GM23248 (cell line): ENCODE measurements at regions not wholly inside any gene's neighbourhood (a gene's known extent, or its start where the extent isn't known, plus 50 kb on each side); places are given as distances from the start of the nearest gene placed in this dataset.

ENCODE experiments used
- DNase-seq: peaks from one replicate; pipeline ENCODE4 v3.0.0-alpha.2; 2015
- H2AFZ ChIP-seq: fragments of 200-600 bp; sonication (generic); 2 replicates; pipeline ENCODE4 v1.6.1; 2016; ENCODE audit warnings: antibody characterized with exemption
- H3F3A ChIP-seq: fragments of 200-600 bp; sonication (generic); 2 replicates; pipeline ENCODE4 v1.6.1; 2016; ENCODE audit warnings: mild to moderate bottlenecking, antibody characterized with exemption, mixed run types; ENCODE audit not compliant: insufficient read depth
- H3K27ac ChIP-seq: fragments of 200-600 bp; sonication (generic); 2 replicates; pipeline ENCODE4 v1.5.1; 2016; ENCODE audit warnings: mild to moderate bottlenecking
- H3K27me3 ChIP-seq: fragments of 200-600 bp; sonication (generic); replicated peaks from 2 replicates; pipeline ENCODE4 v1.6.1; 2016; ENCODE audit warnings: mild to moderate bottlenecking; ENCODE audit not compliant: insufficient read depth
- H3K36me3 ChIP-seq: fragments of 200-600 bp; sonication (generic); 2 replicates; pipeline ENCODE4 v1.6.1; 2016; ENCODE audit warnings: low read depth, mild to moderate bottlenecking
- H3K4me1 ChIP-seq: fragments of 200-600 bp; sonication (generic); 2 replicates; pipeline ENCODE4 v1.6.1; 2016; ENCODE audit warnings: mild to moderate bottlenecking; ENCODE audit not compliant: insufficient read depth
- H3K4me2 ChIP-seq: fragments of 200-600 bp; sonication (generic); one replicate; pipeline ENCODE4 v1.6.1; 2016; ENCODE audit warnings: mild to moderate bottlenecking; ENCODE audit not compliant: unreplicated experiment
- H3K4me3 ChIP-seq: fragments of 200-600 bp; sonication (generic); 2 replicates; pipeline ENCODE4 v1.5.1; 2016; ENCODE audit warnings: mild to moderate bottlenecking
- H3K79me2 ChIP-seq: fragments of 200-600 bp; sonication (generic); 2 replicates; pipeline ENCODE4 v1.6.1; 2016; ENCODE audit warnings: mild to moderate bottlenecking; ENCODE audit not compliant: insufficient read depth
- H3K9ac ChIP-seq: fragments of 200-600 bp; sonication (generic); 2 replicates; pipeline ENCODE4 v1.6.1; 2016; ENCODE audit warnings: mild to moderate bottlenecking
- H3K9me2 ChIP-seq: fragments of 200-600 bp; sonication (generic); 2 replicates; pipeline ENCODE4 v1.6.1; 2016; ENCODE audit warnings: mixed run types, mild to moderate bottlenecking, moderate library complexity; ENCODE audit not compliant: insufficient read depth
- H3K9me3 ChIP-seq: fragments of 200-600 bp; sonication (generic); one replicate; pipeline ENCODE4 v1.6.1; 2017; ENCODE audit warnings: low read depth
- H4K20me1 ChIP-seq: fragments of 200-600 bp; sonication (generic); 2 replicates; pipeline ENCODE4 v1.6.0; 2016; ENCODE audit not compliant: insufficient read depth
- EZH2 ChIP-seq: fragments of 200-600 bp; sonication (generic); IDR thresholded peaks from 2 replicates; pipeline ENCODE4 v1.6.1; 2018; ENCODE audit warnings: antibody characterized with exemption, mild to moderate bottlenecking; ENCODE audit not compliant: insufficient read depth, poor library complexity, severe bottlenecking
- EZH2phosphoT487 ChIP-seq: fragments of 200-600 bp; sonication (generic); IDR thresholded peaks from 2 replicates; pipeline ENCODE4 v1.6.1; 2018; ENCODE audit warnings: antibody characterized with exemption, moderate library complexity, mild to moderate bottlenecking, low read depth; ENCODE audit not compliant: insufficient read depth
- WGBS, 2 experiments: methylation state at CpG; one replicate each; pipeline ENCODE4 v1.1.6; 2015 to 2017; ENCODE audit warnings: low lambda C conversion rate in 2 of 2, low coverage in 1 of 2; ENCODE audit errors: missing lambda C conversion rate in 2 of 2; 5-methylcytosine and 5-hydroxymethylcytosine counted together
- in situ Hi-C: fragments of 300-500 bp; cut with MboI; formaldehyde crosslinking; loops from 2 replicates; pipeline ENCODE4 v1.15.0; 2020

DNA sequence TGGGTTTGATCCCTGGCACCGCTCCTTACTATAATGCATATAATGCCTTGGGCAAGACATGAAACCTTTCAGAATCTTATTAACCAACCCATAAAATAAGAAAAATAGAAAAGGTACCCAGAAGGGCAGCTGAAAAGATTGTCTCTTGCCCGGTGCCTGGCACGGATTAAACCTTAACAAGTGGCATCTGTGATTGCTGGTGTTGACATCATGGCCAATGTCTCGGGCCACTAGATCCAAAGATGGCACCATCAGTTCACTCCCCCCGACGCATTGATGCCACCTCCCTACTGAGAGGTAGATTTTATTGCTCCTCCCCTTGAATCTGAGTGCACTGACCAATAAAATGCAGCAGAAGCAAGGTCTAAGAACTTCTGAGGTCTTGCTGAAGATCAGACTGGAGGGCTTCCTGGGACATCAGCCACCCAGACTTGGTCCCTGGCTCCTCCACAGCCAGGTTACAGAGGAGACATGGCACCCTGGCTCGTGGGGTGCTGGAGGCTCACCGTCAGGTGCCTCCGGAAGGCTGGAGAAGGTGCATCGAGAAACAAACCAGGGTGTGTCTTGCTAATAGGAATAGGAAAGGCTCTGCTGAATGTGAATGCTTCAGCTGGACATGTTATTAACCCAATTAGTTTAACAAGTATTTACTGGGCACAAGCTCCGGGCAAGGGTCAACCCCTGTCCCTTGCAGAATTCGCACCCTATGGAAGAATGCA is 80.0 kb upstream of the COL5A1 start:
- TF ChIP-seq EZH2phosphoT487 (no peak), EZH2 (no peak)
- Histone ChIP-seq H3K9ac (no peak overlapping the region), H3K36me3 (no peaks in the 10 kb centered on the region), H4K20me1 (no peaks in the 10 kb centered on the region), H3K9me2 (no peaks in the 10 kb centered on the region), H3K4me1 (peaks cover 12% of the 10 kb centered on the region), H2AFZ (no peak overlapping the region), H3K27ac (no peak overlapping the region), H3F3A (peaks cover 14% of the 10 kb centered on the region; the same call in 1 of the 2 replicates), H3K9me3 (no peaks in the 10 kb centered on the region), H3K4me3 (no peak overlapping the region), H3K27me3 (no peaks in the 10 kb centered on the region), H3K4me2 (no peak overlapping the region), H3K79me2 (no peaks in the 10 kb centered on the region)
- no peak for DNase-seq
- in situ Hi-C loops = no loop called here
- WGBS, 2 experiments = 87 to 89% methylated on average over 12 of the region's 12 CpGs

DNA sequence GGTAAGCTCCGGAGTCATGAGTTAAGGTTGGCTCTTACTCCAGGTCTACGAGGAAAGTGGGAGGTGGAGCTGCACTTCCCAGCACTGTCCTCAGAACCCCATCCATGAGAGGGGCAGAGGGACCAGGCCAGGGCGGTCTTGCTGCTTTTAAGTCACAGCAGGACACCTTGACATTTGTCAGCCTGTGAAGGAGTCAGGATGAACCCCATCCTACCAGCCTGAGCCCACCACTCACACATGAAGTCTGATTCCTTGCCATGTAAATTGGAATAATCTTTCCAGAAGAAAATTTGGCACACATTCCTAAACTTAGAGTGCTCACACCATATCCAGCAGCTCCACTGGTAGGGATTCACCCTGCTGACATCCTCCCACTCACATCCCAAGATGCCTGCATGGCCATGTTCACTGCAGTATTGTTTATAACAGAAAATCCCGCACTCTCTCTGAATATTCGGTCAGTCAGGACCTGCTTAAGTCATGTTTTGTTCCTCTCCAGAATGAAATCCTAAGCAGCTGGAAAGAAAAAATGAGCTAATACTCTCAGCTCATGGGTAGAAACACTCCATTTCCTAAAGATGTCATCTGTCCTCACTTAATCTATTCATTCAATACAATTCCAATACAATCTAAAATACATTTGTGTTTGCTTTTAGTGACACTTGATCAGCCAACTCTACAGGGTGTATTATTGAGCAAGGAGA is 79.3 kb upstream of the COL5A1 start:
- Histone ChIP-seq H3K9me2 (no peaks in the 10 kb centered on the region), H3K79me2 (no peaks in the 10 kb centered on the region), H3K9me3 (no peaks in the 10 kb centered on the region), H3K4me1 (peaks cover 12% of the 10 kb centered on the region), H3F3A (peaks cover 14% of the 10 kb centered on the region; the same call in 1 of the 2 replicates), H3K36me3 (no peaks in the 10 kb centered on the region), H2AFZ (no peak overlapping the region), H3K9ac (no peak overlapping the region), H4K20me1 (no peaks in the 10 kb centered on the region), H3K27me3 (no peaks in the 10 kb centered on the region), H3K4me3 (no peak overlapping the region), H3K27ac (no peak overlapping the region), H3K4me2 (no peak overlapping the region)
- 68 to 70% methylated on average over 5 of the region's 5 CpGs for WGBS, 2 experiments
- in situ Hi-C loops = no loop called here
- no peak for TF ChIP-seq EZH2phosphoT487
- no peak for TF ChIP-seq EZH2
- peak; percentile 35 for DNase-seq

DNA sequence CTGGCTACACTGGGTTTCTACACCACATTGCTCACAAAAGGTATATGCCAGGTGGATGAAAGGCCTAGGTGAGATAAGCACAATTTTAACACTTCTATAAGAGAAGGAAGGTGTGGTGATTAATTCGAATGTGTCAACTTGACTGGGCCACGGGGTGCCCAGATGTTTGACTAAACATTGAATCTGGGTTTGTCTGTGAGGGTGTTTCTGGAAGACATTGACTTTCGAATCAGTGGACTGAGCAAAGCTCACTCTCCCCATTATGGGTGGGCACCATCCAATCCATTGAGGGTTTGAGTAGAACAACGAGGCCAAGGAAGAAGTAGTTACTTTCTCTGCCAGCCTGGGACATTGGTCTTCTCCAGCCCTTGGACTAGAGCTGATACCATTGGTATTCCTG is 78.2 kb upstream of the COL5A1 start:
- TF ChIP-seq EZH2phosphoT487 (no peak), EZH2 (no peak)
- no peaks in the 10 kb centered on the region for H3K9me3 ChIP-seq
- 95 to 99% methylated on average over 4 of the region's 4 CpGs for WGBS, 2 experiments
- no peak overlapping the region for H3K4me3 ChIP-seq
- H2AFZ ChIP-seq = no peak overlapping the region
- no peaks in the 10 kb centered on the region for H4K20me1 ChIP-seq
- in situ Hi-C loops = no loop called here
- no peak overlapping the region for H3K27ac ChIP-seq
- H3K4me2 ChIP-seq = no peak overlapping the region
- H3K9me2 ChIP-seq = no peaks in the 10 kb centered on the region
- no peaks in the 10 kb centered on the region for H3K79me2 ChIP-seq
- peaks cover 14% of the 10 kb centered on the region; the same call in 1 of the 2 replicates for H3F3A ChIP-seq
- H3K36me3 ChIP-seq = no peaks in the 10 kb centered on the region
- no peak overlapping the region for H3K9ac ChIP-seq
- DNase-seq = no peak
- H3K27me3 ChIP-seq = no peaks in the 10 kb centered on the region
- peaks cover 12% of the 10 kb centered on the region for H3K4me1 ChIP-seq

DNA sequence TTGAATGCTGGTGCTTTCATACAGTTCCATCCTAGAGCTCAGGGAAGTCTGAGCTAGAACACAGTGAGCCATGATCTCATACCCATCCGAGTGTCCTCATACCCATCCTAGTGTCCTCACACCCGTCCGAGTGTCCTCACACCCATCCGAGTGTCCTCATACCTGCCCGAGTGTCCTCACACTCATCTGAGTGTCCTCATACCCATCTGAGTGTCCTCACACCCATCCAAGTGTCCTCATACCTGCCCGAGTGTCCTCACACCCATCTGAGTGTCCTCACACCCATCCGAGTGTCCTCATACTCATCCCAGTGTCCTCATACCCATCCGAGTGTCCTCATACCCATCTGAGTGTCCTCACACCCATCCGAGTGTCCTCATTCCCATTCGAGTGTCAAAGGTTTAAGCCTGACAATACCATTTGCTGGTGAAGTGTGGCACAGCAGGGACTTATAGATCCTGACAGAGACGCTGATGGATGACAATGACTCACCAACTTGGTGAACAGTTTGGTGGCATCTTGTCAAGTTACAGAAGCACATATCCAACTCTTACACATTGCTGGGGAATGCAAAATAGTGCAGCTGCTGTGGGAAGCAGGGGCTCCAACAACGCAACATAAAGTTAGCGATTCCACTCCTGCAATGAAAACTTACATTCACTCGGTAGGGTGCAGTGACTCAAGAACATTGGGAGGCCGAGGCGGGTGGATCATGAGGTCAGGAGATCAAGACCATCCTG is 77.0 kb upstream of the COL5A1 start:
- Histone ChIP-seq H3K4me2 (peak overlapping the region; percentile 20), H3K79me2 (no peaks in the 10 kb centered on the region), H3K9me3 (no peaks in the 10 kb centered on the region), H3K27ac (no peak overlapping the region), H3K9me2 (no peaks in the 10 kb centered on the region), H3K36me3 (no peaks in the 10 kb centered on the region), H3K4me1 (peaks cover 12% of the 10 kb centered on the region), H3K27me3 (no peaks in the 10 kb centered on the region), H3K9ac (no peak overlapping the region), H3K4me3 (no peak overlapping the region), H3F3A (peaks cover 16% of the 10 kb centered on the region; the same call in 1 of the 2 replicates), H4K20me1 (no peaks in the 10 kb centered on the region), H2AFZ (no peak overlapping the region)
- in situ Hi-C loops = no loop called here
- TF ChIP-seq EZH2 (no peak), EZH2phosphoT487 (no peak)
- DNase-seq = peak; percentile 94
- WGBS, 2 experiments = 40 to 44% methylated on average over 16 of the region's 16 CpGs
